NCI-H526 (cell line): ENCODE measurements at regions not wholly inside any gene's neighbourhood (a gene's known extent, or its start where the extent isn't known, plus 50 kb on each side); places are given as distances from the start of the nearest gene placed in this dataset.

Experiments
- DNase-seq, 2 experiments: peaks; one replicate each; lab custom pipeline; 2025; lab: John Stamatoyannopoulos, UW

DNA sequence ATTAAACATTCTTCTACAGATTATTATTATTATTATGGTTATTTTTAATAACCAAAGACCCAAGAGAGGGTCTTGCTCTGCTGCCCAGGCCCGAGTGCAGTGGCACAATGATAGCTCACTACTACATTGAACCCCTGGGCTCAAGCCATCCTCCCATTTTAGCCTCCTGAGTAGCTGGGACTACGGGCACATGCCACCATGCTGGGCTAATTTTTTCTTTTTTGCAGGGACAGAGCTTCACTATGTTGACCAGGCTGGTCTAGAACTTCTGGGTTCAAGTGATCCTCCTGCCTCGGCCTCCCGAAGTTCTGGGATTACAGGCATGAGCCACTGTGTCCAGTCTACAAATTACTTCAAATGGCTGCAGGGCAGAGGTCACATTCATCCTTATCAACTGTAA lies 179.8 kb downstream of the KCNRG start:
- DNase-seq: no peak

DNA sequence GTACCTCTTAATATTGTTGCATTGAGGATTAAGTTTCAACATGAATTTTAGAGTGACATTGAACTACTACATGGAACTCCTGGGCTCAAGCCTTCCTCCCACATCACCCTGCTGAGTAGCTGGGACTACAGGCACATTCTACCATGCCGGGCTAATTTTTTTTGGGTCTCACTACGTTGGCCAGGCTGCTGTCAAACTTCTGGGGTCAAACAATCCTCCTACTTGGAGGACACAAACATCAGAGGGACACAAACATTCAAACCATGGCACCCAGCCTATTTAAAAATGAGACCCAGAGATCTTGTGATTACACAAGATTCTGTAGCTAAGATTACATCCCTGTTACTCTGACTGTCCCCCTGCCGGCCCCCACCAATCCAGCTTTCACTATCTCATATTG lies 180.9 kb downstream of the KCNRG start:
- no peak for DNase-seq

GRCh38 chr13:50197705-50198104 lies 182.5 kb downstream of the KCNRG start:
- DNase-seq: no peak

DNA sequence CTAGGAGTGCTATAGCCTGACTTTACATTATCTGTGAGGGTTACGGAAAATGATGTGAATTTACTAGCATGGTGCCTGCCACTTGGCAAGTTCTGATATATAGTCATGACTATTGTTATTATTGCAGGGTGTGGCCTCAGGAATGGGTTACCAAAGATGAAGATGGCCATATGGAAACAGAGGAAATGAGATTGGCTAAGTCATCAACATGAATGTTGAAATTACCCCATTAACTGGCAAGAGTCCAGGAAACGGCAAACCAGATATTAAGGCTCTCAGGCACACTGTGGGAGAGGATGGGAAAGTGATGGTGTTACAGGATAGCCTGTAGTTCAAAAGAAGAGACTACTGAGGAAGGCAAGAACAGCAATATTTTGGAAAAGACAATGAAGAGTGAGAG lies 183.3 kb downstream of the KCNRG start:
- no peak for DNase-seq

GRCh38 chr13:50200569-50200968 lies 185.3 kb downstream of the KCNRG start:
- no peak for DNase-seq

GRCh38 chr13:50200988-50201387 lies 185.7 kb downstream of the KCNRG start:
- DNase-seq: peak in 1 of 2 experiments; percentile 8

GRCh38 chr13:50202485-50202884 lies 187.2 kb downstream of the KCNRG start:
- no peak for DNase-seq

DNA sequence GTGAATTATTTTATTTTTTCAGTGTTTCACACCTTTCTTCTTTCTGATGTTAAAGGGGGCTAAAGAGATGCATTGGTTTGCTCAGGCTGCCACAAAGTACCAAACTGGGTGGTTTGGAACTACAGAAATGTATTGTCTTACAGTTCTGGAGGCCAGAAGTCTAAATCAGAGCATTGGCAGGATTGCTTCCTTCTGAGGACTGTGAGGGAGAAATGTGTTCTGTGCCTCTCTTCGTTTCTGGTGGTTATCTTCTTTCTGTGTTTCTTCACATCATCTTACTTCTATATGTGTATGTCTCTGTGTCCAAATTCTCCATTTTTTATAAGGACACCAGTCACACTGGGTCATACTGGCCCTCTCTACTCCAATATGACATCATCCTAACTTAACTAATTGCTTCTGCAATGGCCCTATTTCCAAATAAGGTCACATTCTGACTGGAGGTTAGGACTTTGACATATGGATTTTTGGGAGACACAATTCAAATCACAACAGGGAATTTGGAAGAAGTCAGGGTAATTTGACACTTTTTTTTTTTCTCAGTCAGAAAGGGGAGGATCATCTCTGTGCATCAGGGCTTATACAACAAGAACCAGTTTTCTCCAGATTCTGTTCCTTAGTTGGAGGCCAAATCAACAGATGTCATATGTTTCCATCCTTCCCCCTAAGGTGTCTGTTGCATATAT lies 188.2 kb downstream of the KCNRG start:
- DNase-seq: no peak

DNA sequence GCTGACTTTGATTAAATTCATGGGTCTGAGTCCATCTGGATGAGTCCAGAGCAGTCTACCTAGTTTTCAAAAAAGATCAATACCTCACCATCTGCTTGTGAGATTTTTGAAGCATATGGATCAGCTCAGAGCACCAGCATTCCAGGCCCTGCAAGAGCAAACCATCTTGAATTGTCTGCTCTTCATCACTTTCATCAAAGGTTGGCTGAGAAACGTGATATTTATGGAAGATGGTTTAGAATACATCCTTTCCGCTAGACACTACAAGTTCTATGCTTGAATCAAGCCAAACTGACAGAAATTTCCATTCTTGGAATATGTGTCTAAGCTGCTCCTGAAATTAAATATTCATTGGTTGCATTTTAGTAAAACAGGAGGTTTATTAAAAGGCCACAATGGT lies 190.3 kb downstream of the KCNRG start:
- no peak for DNase-seq

- peak; percentile 33 to 43 for DNase-seq
These were observed 193.6 kb downstream of the KCNRG start for GRCh38 chr13:50208826-50209335.

GRCh38 chr13:50209631-50210030 lies 194.4 kb downstream of the KCNRG start:
- no peak for DNase-seq

GRCh38 chr13:50213526-50213925 lies 198.3 kb downstream of the KCNRG start:
- DNase-seq: no peak

- no peak for DNase-seq
These were observed 199.3 kb downstream of the KCNRG start for GRCh38 chr13:50214514-50214913.

DNA sequence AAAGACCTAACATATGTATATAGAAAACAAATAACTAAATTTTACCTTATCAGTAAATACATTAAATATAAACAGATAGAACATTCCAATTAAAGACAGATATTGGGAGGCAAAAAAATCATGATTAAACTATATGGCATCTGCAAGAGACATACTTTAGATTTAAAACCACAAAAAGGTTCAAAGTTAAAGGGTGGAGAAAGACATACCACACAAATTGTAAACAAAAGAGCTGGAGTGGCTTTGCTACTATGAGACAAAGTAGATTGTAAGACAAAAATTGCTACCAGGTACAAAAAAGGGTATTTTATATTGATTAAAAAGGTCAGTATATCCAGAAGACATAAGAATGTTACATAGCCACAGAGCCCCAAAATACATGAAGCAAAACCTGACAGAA lies 200.2 kb downstream of the KCNRG start:
- DNase-seq: no peak

- DNase-seq: no peak
These were observed 204.5 kb downstream of the KCNRG start for GRCh38 chr13:50219743-50220142.

DNA sequence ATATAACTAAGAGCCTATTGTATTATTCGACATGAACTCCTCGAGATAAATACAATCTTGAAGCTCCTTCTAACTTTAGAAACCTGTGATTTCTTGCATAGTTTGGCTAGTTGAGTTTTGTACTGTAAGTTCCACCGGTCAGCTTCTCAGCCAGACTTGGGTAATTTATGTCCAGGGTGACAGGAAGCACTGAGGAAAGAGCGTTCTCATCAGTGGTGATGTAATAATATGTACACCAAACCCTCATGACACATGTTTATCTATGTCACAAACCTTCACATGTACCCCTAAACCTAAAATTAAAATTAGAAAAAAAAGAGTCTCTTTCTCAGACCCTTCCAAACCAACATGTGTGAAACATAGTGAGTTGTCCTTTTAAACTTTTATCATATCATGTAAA lies 205.7 kb downstream of the KCNRG start:
- DNase-seq: no peak

- no peak for DNase-seq
These were observed 207.5 kb downstream of the KCNRG start for GRCh38 chr13:50222569-50223332.

GRCh38 chr13:50224534-50224933 lies 209.3 kb downstream of the KCNRG start:
- no peak for DNase-seq

DNA sequence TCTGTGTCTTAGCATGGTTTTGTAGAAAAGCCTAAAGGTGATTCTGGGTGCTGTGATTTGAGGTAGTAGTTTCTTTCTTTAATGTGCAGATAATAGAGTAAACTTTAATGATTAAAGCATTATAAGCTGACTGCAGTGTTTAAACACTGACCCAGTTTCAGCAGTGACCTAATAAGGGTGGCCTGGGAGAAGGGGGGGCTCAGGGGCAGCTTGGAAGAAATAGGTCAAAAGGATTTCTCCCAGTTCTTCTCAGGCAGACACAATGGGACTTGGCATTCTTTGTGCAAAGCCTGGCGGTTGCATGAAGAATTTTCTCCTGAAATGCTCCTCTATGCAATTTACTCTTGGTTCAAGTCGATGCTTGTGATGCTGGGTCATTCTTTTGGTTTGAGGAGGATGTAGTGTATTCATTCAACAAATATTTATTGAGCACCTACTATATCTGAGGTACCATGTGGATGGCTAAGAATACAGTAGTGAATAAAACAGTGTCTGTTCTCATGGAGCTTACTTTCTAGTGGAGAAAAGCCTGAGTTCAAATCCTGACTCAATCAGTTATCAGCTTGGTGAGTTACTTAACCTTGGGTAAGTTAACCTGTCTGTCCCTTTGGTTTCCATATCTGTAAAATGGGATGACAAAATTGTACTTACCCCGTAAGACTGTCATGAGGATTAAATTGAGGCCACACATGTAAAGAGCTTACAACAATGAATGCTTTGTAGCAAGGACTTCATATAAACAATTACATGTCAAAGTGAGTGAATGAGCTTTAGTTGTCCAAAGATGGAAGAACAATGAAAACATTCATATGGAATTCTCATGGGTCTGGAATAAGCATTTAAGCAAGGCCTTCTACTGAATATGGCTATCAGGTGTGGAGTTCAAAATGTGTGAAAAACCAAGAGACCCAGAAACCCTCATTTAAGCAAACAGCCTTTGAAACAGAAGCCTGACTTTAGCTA lies 210.2 kb downstream of the KCNRG start:
- peak; percentile 6 to 19 for DNase-seq

DNA sequence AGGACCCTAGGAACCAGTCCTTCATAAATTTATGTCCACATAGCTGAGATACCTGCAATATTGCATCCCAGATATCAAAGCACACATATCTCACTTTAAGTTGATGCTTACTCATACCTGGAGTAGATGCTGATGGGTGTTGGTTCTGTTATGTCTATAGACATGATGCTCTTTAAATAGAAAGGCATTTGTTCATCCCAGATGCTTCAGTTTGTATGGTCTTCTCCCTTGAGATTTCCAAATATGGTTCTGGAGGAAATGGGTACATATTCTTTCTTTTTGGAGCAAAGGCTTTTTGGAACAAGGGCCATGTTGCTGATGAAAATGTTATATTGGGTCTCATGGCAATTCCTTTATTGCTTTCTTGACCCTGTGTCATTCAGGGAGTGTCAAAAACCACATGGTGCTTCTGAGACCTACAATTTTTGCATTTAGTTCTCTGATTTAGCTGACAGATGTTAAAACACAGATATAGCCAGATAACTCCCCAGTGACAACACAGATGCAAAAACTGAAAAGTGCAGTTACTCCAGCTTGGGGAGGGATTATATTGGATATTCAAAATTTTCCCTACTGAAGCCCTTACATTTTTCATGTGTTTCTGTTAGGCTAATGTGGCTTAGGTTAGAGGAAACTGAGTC lies 211.4 kb downstream of the KCNRG start:
- DNase-seq: no peak

- no peak for DNase-seq
These were observed 212.1 kb downstream of the KCNRG start for GRCh38 chr13:50227361-50227760.

DNA sequence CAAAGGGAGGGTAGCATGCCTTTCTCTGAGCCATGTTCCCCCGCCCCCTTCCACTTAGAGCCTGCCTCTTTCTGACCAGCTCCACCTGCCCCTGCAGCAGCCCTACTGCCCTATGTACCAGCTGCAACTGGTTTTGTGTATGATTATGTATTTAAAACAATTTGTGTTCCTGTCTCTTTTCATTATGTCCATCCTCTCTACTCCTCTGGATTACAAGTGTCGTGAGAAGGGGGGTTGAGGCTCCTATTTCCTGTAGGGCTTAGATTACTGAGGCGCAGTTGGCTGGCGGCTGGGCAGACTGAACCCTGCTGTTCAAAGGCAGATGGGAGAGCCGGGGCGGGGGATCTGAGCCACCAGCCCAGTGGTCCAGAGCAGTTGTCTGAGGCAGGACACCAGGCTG lies 213.3 kb downstream of the KCNRG start:
- DNase-seq: no peak
